Gastroesophageal sphincter (tissue), 4 donors: ENCODE measurements at regions not wholly inside any gene's neighbourhood (a gene's known extent, or its start where the extent isn't known, plus 50 kb on each side); places are given as distances from the start of the nearest gene placed in this dataset.
"Not testable (repeated sequence)": the region's sequence is repeated elsewhere in the genome, so short reads cannot be mapped to it uniquely, and the experiment has no call there.

Source experiments
- ATAC-seq: fragments of 150-250 bp; one replicate; pipeline ENCODE4 v1.9.1; 2016; ENCODE audit warnings: mild to moderate bottlenecking, moderate library complexity
- H3K27ac ChIP-seq, 4 donors: fragments of 200-600 bp; sonication (generic) in 3 of 4; 1 replicate in 3 of 4; 2 replicates in 1 of 4; pipeline ENCODE4 v1.5.1; 2016 to 2019
- H3K27me3 ChIP-seq: fragments of 200-600 bp; sonication (generic); one replicate; pipeline ENCODE4 v1.5.1; 2019
- H3K36me3 ChIP-seq, 2 donors: fragments of 200-600 bp; sonication (generic); one replicate each; pipeline ENCODE4 v1.5.1; 2019; ENCODE audit warnings: control low read depth in 1 of 2
- H3K4me1 ChIP-seq, 3 donors: fragments of 200-600 bp; sonication (generic); 1 replicate in 2 of 3; 2 replicates in 1 of 3; pipeline ENCODE4 v1.5.1; 2016 to 2019; ENCODE audit warnings: control low read depth in 2 of 3
- H3K4me3 ChIP-seq, 2 donors: fragments of 200-600 bp; sonication (generic); one replicate each; pipeline ENCODE4 v1.5.1; 2019; ENCODE audit warnings: mild to moderate bottlenecking in 1 of 2, moderate library complexity in 1 of 2
- H3K9me3 ChIP-seq, 3 donors: fragments of 200-600 bp; sonication (generic); one replicate each; pipeline ENCODE4 v1.5.1; 2017 to 2019; ENCODE audit warnings: control low read depth in 2 of 3
- EP300 ChIP-seq: sonication (generic); formaldehyde crosslinking; IDR thresholded peaks from one replicate; pipeline ENCODE4 v1.6.1; 2017; ENCODE audit warnings: antibody characterized with exemption, mild to moderate bottlenecking
- POLR2A ChIP-seq, 2 donors: fragments of 450-650 bp; IDR thresholded peaks; one replicate each; pipeline ENCODE4 v1.6.1; 2017; ENCODE audit warnings: antibody characterized with exemption in 2 of 2, mild to moderate bottlenecking in 2 of 2, moderate library complexity in 1 of 2
- POLR2AphosphoS5 ChIP-seq: sonication (generic); formaldehyde crosslinking; IDR thresholded peaks from one replicate; pipeline ENCODE4 v1.6.1; 2017; ENCODE audit warnings: antibody characterized with exemption
- WGBS, 2 donors: methylation state at CpG; one replicate each; pipeline ENCODE4 v1.1.5; 2018; ENCODE audit warnings: low coverage in 1 of 2; 5-methylcytosine and 5-hydroxymethylcytosine counted together
- TF ChIP-seq, protein P1 (sequence below), 4 experiments: fragments of 200-600 bp in 2 of 4; fragments of 450-650 bp in 2 of 4; sonication (generic) in 1 of 4; IDR thresholded peaks; one replicate each; pipeline ENCODE4 v1.5.1; 2017 to 2019; ENCODE audit warnings: antibody characterized with exemption in 4 of 4, mild to moderate bottlenecking in 2 of 4, moderate library complexity in 2 of 4

DNA sequence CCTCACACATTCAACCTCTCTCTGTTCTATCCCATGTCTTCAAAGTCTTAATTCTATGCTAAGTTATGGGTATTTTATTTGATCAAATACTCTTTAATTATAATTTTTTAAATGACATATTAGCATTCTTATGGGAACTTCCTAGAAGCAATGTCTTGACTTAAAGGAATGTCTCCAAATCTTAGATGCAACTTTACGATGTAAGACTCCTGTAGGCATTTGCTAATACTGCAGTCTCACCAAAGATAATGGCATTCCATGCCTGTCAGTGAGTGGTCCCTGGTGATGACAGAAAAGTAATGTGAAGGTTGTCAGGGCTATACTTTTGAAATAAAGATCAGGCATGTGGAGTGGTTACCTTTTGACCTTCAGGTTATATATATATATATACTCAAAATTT is 1654.2 kb upstream of the WWC1 start:
- 73 to 100% methylated on average over 1 of the region's 1 CpG for WGBS, 2 donors
- no peaks in the 10 kb centered on the region for H3K9me3 ChIP-seq
- H3K4me3 ChIP-seq: no peak overlapping the region
- no peaks in the 10 kb centered on the region for H3K27me3 ChIP-seq
- no peak for TF ChIP-seq POLR2AphosphoS5
- no peak for TF ChIP-seq EP300
- TF ChIP-seq, protein P1, sequence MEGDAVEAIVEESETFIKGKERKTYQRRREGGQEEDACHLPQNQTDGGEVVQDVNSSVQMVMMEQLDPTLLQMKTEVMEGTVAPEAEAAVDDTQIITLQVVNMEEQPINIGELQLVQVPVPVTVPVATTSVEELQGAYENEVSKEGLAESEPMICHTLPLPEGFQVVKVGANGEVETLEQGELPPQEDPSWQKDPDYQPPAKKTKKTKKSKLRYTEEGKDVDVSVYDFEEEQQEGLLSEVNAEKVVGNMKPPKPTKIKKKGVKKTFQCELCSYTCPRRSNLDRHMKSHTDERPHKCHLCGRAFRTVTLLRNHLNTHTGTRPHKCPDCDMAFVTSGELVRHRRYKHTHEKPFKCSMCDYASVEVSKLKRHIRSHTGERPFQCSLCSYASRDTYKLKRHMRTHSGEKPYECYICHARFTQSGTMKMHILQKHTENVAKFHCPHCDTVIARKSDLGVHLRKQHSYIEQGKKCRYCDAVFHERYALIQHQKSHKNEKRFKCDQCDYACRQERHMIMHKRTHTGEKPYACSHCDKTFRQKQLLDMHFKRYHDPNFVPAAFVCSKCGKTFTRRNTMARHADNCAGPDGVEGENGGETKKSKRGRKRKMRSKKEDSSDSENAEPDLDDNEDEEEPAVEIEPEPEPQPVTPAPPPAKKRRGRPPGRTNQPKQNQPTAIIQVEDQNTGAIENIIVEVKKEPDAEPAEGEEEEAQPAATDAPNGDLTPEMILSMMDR (IDR thresholded peaks at IDR 0.05): no peak
- TF ChIP-seq POLR2A (IDR thresholded peaks at IDR 0.05): no peak
- H3K36me3 ChIP-seq: no peaks in the 10 kb centered on the region
- no peak for ATAC-seq
- no peak overlapping the region for H3K27ac ChIP-seq
- no peaks in the 10 kb centered on the region for H3K4me1 ChIP-seq

DNA sequence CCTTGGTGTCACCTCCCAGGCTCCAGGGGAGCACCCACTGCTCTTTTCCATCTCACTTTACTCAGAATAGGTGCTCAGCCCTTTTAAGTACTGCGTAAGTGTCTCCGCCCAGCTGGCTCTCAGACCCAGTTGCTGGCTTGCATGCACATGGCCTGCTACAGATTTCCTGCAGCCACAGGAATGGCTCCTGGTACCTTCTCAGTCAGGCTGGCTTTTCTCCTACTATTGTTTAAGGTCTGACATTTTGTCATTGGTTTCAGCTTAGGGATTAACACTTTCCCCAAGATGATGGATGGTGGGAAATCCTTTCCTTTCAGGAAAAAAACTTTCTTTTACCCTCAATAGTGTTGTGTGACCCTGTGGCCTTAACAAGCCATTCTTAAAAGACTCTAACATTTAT is 1652.3 kb upstream of the WWC1 start:
- no peak for ATAC-seq
- no peaks in the 10 kb centered on the region for H3K9me3 ChIP-seq
- WGBS, 2 donors: 81 to 95% methylated on average over 2 of the region's 2 CpGs

DNA sequence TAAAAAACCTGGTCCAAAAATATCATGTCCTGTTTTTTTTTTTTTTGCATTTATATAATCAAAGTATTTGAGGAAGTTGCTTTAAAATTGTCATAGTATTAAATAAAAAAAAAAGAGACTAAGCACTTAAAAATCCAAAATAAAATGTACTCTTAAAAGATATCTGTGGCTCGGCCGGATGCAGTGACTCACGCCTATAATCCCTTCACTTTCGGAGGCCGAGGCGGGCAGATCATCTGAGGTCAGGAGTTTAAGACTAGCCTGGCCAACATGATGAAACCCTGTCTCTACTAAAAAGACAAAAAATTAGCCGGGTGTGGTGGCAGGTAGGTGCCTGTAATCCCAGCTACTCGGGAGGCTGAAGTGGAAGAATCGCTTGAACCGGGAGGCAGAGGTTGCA is 1651.3 kb upstream of the WWC1 start:
- H3K4me3 ChIP-seq, ATAC-seq, H3K4me1 ChIP-seq, H3K9me3 ChIP-seq, H3K36me3 ChIP-seq, H3K27ac ChIP-seq, H3K27me3 ChIP-seq: not testable (repeated sequence)
- 59 to 77% methylated on average over 9 to 10 of the region's 10 CpGs for WGBS, 2 donors

More for the DNA sequence above, 1652.3 kb upstream of the WWC1 start:
- no peak overlapping the region for H3K4me3 ChIP-seq
- no peak overlapping the region for H3K27ac ChIP-seq
- no peaks in the 10 kb centered on the region for H3K4me1 ChIP-seq
- H3K27me3 ChIP-seq: no peaks in the 10 kb centered on the region
- TF ChIP-seq POLR2A (IDR thresholded peaks at IDR 0.05): no peak
- TF ChIP-seq EP300: no peak
- TF ChIP-seq, protein P1 (IDR thresholded peaks at IDR 0.05): no peak
- no peak for TF ChIP-seq POLR2AphosphoS5
- no peaks in the 10 kb centered on the region for H3K36me3 ChIP-seq

DNA sequence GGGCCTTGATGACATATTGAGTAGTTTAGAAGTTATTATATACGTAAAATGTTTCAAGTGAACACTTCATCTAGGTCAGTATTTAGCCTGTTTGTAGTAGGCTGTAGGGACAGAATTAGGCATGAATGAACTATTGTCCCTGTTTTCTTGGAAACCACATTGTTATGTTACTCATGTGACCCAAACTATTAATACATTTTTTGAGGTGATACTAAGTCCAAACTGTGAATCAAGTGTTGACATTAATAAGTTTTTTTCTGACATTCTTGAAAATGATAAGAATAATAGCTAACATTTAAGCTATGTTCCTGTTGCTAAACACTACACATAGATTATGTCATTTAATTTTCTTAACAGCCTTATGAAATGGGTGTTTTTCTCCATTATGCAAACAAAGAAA is 1642.7 kb upstream of the WWC1 start:
- Histone ChIP-seq H3K4me1 (no peaks in the 10 kb centered on the region), H3K27ac (no peak overlapping the region), H3K4me3 (no peak overlapping the region), H3K36me3 (no peaks in the 10 kb centered on the region), H3K9me3 (no peaks in the 10 kb centered on the region), H3K27me3 (no peaks in the 10 kb centered on the region)
- WGBS, 2 donors: 22 to 26% methylated on average over 1 of the region's 1 CpG
- ATAC-seq: no peak
- TF ChIP-seq EP300 (no peak), POLR2A (IDR thresholded peaks at IDR 0.05) (no peak), POLR2AphosphoS5 (no peak)
- TF ChIP-seq, protein P1 (IDR thresholded peaks at IDR 0.05): no peak

DNA sequence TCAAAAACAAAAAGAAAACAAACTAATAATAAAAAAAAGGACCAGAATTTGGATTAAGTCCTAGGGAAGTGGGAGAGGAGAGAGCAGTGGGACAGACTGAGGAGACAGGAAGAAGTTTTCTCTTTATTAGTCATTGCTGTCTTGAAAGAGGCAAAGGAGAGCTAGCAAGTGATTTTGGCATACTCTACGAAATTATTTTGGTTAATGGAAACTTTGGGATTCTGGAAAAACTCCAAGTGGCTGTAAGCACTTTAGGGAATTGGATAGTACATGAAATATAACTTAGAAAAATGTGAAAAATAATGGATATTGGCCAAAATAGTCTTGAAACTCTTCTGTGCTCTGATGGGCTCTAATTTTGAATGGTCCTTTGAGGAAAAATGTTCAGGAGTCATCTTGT is 1641.8 kb upstream of the WWC1 start:
- ATAC-seq: no peak
- H3K27ac ChIP-seq: no peak overlapping the region
- H3K27me3 ChIP-seq: no peaks in the 10 kb centered on the region
- H3K9me3 ChIP-seq: no peaks in the 10 kb centered on the region
- H3K4me3 ChIP-seq: no peak overlapping the region
- TF ChIP-seq POLR2AphosphoS5: no peak
- TF ChIP-seq EP300: no peak
- no peak for TF ChIP-seq POLR2A (IDR thresholded peaks at IDR 0.05)
- TF ChIP-seq, protein P1 (IDR thresholded peaks at IDR 0.05): no peak
- 5% methylated on average over 1 of the region's 1 CpG; no CpG with 5 or more reads in 1 of the 2 donors for WGBS, 2 donors
- no peaks in the 10 kb centered on the region for H3K4me1 ChIP-seq
- H3K36me3 ChIP-seq: no peaks in the 10 kb centered on the region
